Adipose tissue (tissue), 3 donors: ENCODE measurements at regions not wholly inside any gene's neighbourhood (a gene's known extent, or its start where the extent isn't known, plus 50 kb on each side); places are given as distances from the start of the nearest gene placed in this dataset.

Source experiments
- H3K27ac ChIP-seq: one replicate; pipeline ENCODE4 v1.5.1; 2013; ENCODE audit warnings: low read depth, low read length
- WGBS, 3 donors: extraction: QIAGEN DNeasy Blood & Tissue Kit; methylation state at CpG; one replicate each; pipeline ENCODE4 v1.1.7; 2013; 5-methylcytosine and 5-hydroxymethylcytosine counted together
- donor health status: healthy with polysubstance abuse.
- donor health status: Bipolar disorder and iron deficiency.
- donor health status: healthy.

DNA sequence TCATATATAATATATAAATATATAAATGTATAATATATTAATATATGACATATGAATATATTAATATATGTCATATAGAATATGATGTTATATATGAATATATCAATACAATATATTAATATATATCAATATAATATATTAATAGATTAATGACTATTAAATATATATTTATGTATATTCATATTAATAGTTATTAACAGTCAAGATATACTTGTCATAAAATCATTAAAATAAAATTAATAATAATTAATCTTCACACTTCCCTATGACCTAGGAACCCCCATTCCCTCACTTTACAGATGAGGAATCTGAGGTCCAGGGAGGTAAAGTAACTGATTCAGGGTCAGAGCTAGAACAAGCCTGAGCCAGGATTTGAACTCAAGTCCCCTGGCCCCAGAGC lies 70.6 kb upstream of the SLC6A11 start:
- H3K27ac ChIP-seq = no peak overlapping the region

GRCh38 chr3:10746001-10746400 lies 70.0 kb upstream of the SLC6A11 start:
- 52 to 62% (median 53%) methylated on average over 4 of the region's 4 CpGs for WGBS, 3 donors
- H3K27ac ChIP-seq = no peak overlapping the region

- no peak overlapping the region for H3K27ac ChIP-seq
- WGBS, 3 donors = 78 to 86% (median 84%) methylated on average over 2 of the region's 2 CpGs
Observed at GRCh38 chr3:10746684-10747083, 69.3 kb upstream of the SLC6A11 start.

GRCh38 chr3:10747341-10747740 lies 68.7 kb upstream of the SLC6A11 start:
- no peak overlapping the region for H3K27ac ChIP-seq
- WGBS, 3 donors = 66 to 78% (median 76%) methylated on average over 6 of the region's 6 CpGs

- H3K27ac ChIP-seq = no peak overlapping the region
- 38 to 58% (median 58%) methylated on average over 1 of the region's 1 CpG for WGBS, 3 donors
Observed at GRCh38 chr3:10748040-10748439, 68.0 kb upstream of the SLC6A11 start.

- 12 to 15% (median 13%) methylated on average over 6 of the region's 6 CpGs for WGBS, 3 donors
- H3K27ac ChIP-seq = no peak overlapping the region
Observed at GRCh38 chr3:10753964-10754363, 62.1 kb upstream of the SLC6A11 start.

- 66 to 72% (median 71%) methylated on average over 2 of the region's 2 CpGs for WGBS, 3 donors
- H3K27ac ChIP-seq = no peak overlapping the region
Observed at GRCh38 chr3:10756546-10756945, 59.5 kb upstream of the SLC6A11 start.

- 39 to 56% (median 55%) methylated on average over 10 of the region's 10 CpGs for WGBS, 3 donors
- no peak overlapping the region for H3K27ac ChIP-seq
Observed at GRCh38 chr3:10757021-10757820, 58.8 kb upstream of the SLC6A11 start.

GRCh38 chr3:10757821-10758130 lies 58.3 kb upstream of the SLC6A11 start:
- WGBS, 3 donors = 12 to 26% (median 23%) methylated on average over 1 of the region's 1 CpG
- H3K27ac ChIP-seq = no peak overlapping the region

DNA sequence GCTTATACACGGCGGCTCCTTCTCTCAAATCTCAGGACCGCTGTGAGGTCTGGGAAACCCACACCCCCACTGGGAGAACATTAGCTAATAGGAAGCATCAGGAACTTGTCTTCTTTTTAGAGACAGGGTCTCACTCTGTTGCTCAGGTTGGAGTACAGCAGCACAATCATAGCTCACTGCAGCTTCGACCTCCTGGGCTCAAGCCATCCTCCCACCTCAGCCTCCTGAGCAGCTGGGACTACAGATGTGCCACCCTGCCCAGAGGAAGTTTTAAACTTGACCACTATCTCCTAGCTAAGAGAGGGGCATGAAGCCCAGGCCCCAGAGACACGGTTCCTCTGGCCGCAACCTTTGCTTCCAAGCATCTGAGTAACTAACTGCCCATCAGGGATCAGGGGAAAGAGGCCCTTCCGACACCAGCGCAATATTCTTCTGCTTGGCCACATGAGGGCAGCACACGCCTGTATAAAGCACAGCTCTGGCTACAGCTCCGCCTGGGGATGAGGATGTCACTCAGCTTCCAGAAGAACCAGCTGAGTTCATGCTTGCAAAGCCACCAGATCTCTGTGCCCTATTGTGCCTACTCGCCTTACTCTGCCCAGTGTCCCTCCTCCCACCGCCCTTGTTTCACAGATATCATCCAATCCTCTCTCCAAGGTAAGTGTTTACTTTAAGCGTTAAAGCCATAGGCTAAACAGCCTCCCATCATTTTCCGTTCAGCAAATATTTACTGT lies 57.6 kb upstream of the SLC6A11 start:
- H3K27ac ChIP-seq = no peak overlapping the region
- 31 to 38% (median 31%) methylated on average over 14 of the region's 14 CpGs for WGBS, 3 donors

DNA sequence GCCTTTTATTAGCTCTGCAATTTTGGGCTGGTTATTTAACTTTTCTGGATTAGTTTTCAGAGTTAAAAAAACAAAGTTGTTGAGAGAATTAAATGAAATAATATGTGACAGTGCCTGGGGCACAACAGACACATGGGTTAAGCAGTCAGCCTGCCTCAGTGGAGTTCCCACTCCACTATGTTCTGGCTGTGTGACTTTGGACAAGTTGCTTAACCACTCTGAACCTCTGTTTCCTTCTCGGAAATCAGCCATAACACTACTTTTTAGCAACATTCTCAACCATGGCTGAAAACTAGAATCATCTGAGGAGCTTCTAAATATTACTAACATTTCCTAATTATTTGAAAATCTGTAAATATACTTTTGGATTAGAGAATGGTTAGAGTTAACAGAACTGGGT lies 56.5 kb upstream of the SLC6A11 start:
- H3K27ac ChIP-seq = no peak overlapping the region
- 55 to 63% (median 63%) methylated on average over 1 of the region's 1 CpG for WGBS, 3 donors

DNA sequence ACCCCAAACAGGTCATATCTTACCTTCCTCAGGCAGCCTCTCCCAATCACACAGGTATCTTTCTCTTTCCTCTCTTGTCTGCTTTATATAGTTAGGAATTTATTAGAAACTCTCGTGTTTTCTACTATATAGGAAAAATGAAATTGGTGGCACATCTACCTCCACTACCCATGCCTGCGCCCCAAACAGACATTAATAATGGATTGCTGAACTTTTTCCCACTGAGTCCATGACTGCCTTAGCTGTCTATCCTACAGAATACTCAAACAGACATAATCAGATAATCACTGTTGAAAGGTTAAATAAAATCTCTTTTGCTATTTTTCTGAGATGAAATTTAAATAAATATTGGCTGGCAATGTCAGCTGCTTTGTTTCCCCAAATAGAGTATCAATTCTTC lies 55.8 kb upstream of the SLC6A11 start:
- WGBS, 3 donors = 65 to 79% (median 77%) methylated on average over 2 of the region's 2 CpGs

DNA sequence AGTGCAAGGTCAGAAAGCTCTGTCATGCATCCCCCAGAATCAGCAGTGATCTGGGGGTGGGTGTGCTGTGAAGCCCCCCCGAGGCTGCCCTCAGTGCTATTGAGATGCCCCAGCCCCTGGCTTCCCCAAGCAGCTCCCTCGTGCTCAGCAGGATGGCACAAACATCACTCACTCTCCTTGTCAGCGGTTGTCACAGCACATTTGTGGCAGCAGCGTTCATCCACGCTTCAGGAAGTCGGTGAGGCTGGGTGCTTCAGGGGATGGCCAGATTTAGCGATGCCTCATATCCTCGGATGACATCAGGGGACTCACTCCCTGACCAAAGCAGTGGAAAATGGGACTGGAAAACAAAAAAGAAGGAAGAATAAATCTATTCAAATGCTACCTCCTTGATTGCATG lies 54.4 kb upstream of the SLC6A11 start:
- WGBS, 3 donors = 26 to 38% (median 28%) methylated on average over 8 of the region's 8 CpGs
- H3K27ac ChIP-seq = no peak overlapping the region

More for the DNA sequence above, 55.8 kb upstream of the SLC6A11 start:
- no peak overlapping the region for H3K27ac ChIP-seq

DNA sequence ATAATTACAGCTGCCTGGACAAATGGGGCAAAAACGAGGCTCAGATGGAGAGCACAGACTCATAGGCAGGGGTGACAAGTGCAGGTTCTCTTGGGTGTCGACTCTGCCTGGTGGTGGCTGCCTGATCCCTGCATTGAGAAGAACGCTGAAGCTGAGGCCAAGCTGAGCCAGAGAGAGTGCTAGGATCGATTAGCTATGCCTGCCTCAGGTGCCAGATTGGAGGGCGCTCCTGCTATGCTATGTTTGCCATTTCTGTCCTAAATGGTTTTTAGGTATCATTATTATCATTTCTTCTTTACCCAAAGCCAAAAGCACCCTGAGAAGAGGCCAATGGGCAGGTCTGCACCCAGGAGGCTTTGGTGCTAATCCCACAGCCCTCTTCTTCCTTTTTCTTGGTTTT lies 53.9 kb upstream of the SLC6A11 start:
- no peak overlapping the region for H3K27ac ChIP-seq
- WGBS, 3 donors = 29 to 61% (median 48%) methylated on average over 5 of the region's 5 CpGs

DNA sequence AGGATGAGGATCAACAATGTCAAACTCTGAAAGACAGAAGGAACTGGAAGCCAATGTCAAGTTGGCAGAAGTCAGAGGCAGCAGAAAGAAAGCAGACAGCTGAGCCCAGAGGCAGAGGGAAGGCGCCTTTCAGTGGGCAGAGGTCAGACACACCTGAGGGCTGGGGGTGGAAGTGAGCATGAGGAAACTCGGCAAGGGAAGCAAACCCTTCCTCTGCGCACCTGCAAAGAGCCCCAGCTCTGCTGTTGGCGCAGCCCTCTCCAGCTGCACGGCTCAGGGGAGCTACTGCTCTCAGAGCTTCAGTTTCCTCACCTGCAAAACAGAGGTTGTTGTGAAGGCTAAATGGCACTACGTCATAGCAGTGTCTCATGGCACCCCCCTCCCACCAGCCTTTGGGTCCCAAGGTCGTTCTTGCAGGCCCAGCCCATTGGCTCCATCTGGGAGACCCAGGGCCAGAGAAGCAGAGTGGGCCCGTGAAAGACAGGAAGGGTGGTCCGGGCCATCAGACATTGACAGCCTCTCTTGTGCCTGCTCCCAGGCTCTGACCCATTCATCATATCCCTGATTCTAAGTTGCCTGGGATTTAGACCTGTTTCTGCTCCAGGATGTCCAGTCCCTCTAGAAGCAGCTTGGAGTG lies 53.3 kb upstream of the SLC6A11 start:
- H3K27ac ChIP-seq = no peak overlapping the region
- 61 to 72% (median 67%) methylated on average over 9 of the region's 9 CpGs for WGBS, 3 donors

- H3K27ac ChIP-seq = no peak overlapping the region
- 74 to 81% (median 79%) methylated on average over 9 of the region's 9 CpGs for WGBS, 3 donors
Observed at GRCh38 chr3:10763248-10763620, 52.8 kb upstream of the SLC6A11 start.

GRCh38 chr3:10763817-10764258 lies 52.2 kb upstream of the SLC6A11 start:
- H3K27ac ChIP-seq = no peak overlapping the region
- WGBS, 3 donors = 72 to 86% (median 80%) methylated on average over 10 of the region's 10 CpGs

GRCh38 chr3:10764259-10765051 lies 51.6 kb upstream of the SLC6A11 start:
- no peak overlapping the region for H3K27ac ChIP-seq
- WGBS, 3 donors = 44 to 51% (median 49%) methylated on average over 32 of the region's 32 CpGs
